NCI-H524 (cell line): ENCODE measurements at regions not wholly inside any gene's neighbourhood (a gene's known extent, or its start where the extent isn't known, plus 50 kb on each side); places are given as distances from the start of the nearest gene placed in this dataset.
A peak's percentile ranks its signal among the peaks of the same experiment; 100 is the strongest.
"Not testable (repeated sequence)": the region's sequence is repeated elsewhere in the genome, so short reads cannot be mapped to it uniquely, and the experiment has no call there.

Experiments used
- DNase-seq, 2 experiments: peaks; one replicate each; lab custom pipeline; 2025; lab: John Stamatoyannopoulos, UW

GRCh38 chr9:106423575-106423974 is 439.4 kb upstream of the ZNF462 start:
- peak; percentile 63 to 75 for DNase-seq

- DNase-seq: no peak
These were observed 430.3 kb upstream of the ZNF462 start for GRCh38 chr9:106432631-106433030.

- no peak for DNase-seq
These were observed 424.0 kb upstream of the ZNF462 start for GRCh38 chr9:106438928-106439327.

- no peak for DNase-seq
These were observed 421.7 kb upstream of the ZNF462 start for GRCh38 chr9:106441283-106441682.

- no peak for DNase-seq
These were observed 419.4 kb upstream of the ZNF462 start for GRCh38 chr9:106443520-106443919.

- DNase-seq: no peak
These were observed 417.9 kb upstream of the ZNF462 start for GRCh38 chr9:106445107-106445506.

GRCh38 chr9:106449336-106449927 is 413.5 kb upstream of the ZNF462 start:
- no peak for DNase-seq

GRCh38 chr9:106450549-106450948 is 412.4 kb upstream of the ZNF462 start:
- DNase-seq: no peak

- no peak for DNase-seq
These were observed 411.7 kb upstream of the ZNF462 start for GRCh38 chr9:106451223-106451622.

GRCh38 chr9:106456581-106456980 is 406.4 kb upstream of the ZNF462 start:
- DNase-seq: no peak

GRCh38 chr9:106467113-106467864 is 395.7 kb upstream of the ZNF462 start:
- DNase-seq: no peak

- DNase-seq: no peak
These were observed 395.2 kb upstream of the ZNF462 start for GRCh38 chr9:106467865-106468164.

GRCh38 chr9:106468431-106468830 is 394.5 kb upstream of the ZNF462 start:
- DNase-seq: no peak

- DNase-seq: no peak
These were observed 384.7 kb upstream of the ZNF462 start for GRCh38 chr9:106478312-106478711.

GRCh38 chr9:106478727-106479126 is 384.2 kb upstream of the ZNF462 start:
- no peak for DNase-seq

- no peak for DNase-seq
These were observed 383.3 kb upstream of the ZNF462 start for GRCh38 chr9:106479679-106480078.

- no peak for DNase-seq
These were observed 381.9 kb upstream of the ZNF462 start for GRCh38 chr9:106481013-106481609.

- DNase-seq: no peak
These were observed 380.2 kb upstream of the ZNF462 start for GRCh38 chr9:106482733-106483132.

- no peak for DNase-seq
These were observed 376.3 kb upstream of the ZNF462 start for GRCh38 chr9:106486685-106487084.

GRCh38 chr9:106487266-106487665 is 375.7 kb upstream of the ZNF462 start:
- no peak for DNase-seq

- not testable (repeated sequence) for DNase-seq
These were observed 370.8 kb upstream of the ZNF462 start for GRCh38 chr9:106492126-106492525.

GRCh38 chr9:106500171-106500570 is 362.8 kb upstream of the ZNF462 start:
- no peak for DNase-seq

GRCh38 chr9:106501210-106501609 is 361.8 kb upstream of the ZNF462 start:
- not testable (repeated sequence) for DNase-seq

- no peak for DNase-seq
These were observed 360.0 kb upstream of the ZNF462 start for GRCh38 chr9:106502930-106503329.
